ENCODE measurements at regions not wholly inside any gene's neighbourhood (a gene's known extent, or its start where the extent isn't known, plus 50 kb on each side); places are given as distances from the start of the nearest gene placed in this dataset.
"Not testable (repeated sequence)": the region's sequence is repeated elsewhere in the genome, so short reads cannot be mapped to it uniquely, and the experiment has no call there.

GRCh38 chr5:9841516-9842170 is 211.5 kb upstream of the TAS2R1 start:
- no peak for DNase-seq

DNA sequence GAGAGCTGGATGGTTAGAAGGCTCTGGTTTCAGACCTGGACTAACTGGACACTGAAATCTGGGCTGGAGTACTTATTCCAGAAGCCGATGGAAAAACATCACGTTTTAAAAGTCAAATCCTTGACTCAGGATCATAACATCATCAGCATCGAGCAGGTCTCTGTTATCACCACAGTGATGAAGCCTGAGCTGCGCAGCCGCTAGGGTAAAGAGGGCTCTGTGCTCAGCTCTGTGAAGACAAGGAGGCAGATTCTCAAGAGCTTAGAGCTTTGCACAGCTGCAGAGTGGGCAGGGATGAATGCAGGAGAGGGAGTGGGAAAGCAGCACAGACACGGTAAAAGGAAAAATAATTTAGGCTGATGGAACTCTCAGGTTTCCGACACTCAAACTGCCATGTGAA is 208.8 kb upstream of the TAS2R1 start:
- no peak for DNase-seq

DNA sequence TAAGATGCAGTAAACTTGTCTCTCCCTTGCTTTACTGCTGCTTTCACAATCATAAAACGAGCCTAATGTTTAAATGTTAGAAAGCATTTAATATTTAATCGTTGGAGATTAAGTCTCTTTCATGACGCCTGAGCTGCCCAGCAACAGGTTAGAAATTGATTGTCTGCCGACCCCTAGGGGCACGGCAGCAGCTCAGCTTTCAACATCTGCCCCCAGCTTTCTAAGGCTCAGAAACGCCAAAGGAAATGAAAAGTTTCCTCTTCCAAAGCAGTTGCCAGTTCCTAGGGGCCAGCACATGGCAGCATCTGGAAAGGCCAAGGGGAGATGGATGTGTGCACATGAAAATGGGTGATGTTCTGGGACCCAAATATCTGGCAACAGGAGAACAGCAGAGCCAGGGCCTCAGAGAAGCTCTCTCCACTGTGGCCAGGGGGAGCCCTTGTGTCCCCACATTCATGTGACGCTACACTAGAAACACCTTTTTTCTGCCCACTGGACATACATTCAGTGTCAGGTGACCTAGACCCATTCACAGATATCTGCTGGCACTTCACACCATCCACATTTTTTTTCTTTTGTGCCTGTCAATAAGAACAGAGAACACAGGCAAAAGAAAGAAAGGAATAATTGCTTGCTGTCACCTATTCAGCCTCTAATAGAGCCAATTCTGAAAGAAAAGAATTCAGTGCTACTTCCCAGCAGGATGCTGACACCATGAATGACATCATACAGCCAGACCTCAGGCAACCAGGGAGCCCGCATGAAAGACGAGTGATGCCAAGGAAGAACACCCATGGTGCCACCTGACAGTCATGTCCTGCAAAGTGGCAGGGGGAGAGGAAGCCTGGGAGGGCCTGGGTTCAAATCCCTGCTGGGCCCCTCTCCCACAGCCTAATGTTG is 205.0 kb upstream of the TAS2R1 start:
- DNase-seq: peak; percentile 11

GRCh38 chr5:9833871-9834270 is 203.7 kb upstream of the TAS2R1 start:
- DNase-seq: no peak

GRCh38 chr5:9832921-9833320 is 202.8 kb upstream of the TAS2R1 start:
- no peak for DNase-seq

GRCh38 chr5:9831823-9832222 is 201.7 kb upstream of the TAS2R1 start:
- no peak for DNase-seq

DNA sequence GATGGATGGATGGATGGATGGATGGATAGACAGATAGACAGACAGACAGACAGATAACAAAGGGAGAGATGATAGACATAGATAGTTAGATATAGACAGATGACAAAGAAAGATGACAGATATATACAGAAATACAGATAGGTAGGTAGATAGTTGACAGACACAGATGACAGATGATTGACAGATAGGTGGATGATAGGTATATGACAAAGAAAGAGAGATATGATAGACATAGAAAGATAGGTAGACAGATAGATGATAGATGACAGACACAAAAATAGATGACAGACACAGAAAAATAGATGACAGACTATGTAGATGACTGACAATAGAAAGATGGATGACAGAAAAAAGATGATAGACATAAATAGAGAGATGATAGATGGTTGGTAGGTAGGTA is 200.0 kb upstream of the TAS2R1 start:
- no peak for DNase-seq

DNA sequence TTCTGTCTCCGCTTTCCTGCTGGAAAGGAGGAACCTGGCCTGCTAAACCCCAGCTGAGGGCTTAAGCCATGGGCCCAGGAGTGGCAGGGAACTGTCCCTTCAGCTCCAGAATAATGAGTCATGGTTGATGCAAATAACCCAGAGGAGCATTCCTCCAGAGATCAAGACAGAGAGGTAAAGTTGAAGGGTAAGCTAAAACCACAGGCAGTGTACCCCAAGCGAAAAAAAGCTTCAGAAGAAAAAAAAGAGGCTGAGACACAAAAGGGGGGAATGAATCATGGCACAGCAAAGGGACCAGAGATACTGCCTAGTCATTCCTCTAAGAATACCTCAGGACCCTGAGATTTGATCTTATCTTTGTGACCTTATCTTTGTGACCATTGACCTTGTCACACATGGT is 199.5 kb upstream of the TAS2R1 start:
- peak; percentile 50 for DNase-seq

DNA sequence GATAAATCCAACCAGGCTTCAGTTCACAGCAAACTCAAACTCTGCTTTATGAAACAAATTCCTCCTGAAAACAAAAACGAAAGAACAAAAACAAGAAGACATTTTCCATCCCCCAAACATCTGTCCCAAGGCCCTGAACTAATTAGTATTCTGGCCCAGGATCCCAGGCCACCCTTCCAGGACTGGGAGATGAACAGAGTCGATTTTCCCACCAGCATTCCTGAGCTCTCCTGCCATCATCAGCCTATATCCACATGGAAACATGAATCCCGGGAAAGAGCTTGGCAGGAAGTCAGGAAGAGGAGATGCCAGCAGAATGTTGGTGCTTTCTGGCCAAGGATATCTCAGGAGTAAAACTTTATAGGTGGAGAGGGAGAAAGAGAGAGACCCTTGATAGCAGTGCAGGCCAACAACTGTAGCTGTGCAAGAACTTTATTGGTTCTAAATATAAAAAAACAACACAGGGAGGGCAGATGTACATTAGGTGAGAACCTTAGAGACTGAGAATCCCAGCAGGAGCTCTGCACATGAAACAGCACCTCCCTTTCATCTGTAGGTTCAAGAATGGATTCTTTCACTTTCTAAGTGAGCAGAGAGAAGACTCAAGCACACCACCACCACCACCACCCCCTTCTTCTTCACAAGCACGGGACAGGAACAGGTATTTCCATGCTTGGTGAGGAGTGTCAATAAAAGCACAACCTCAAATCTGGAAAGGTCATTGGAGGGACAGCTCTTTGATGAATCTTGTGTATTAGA is 190.7 kb upstream of the TAS2R1 start:
- peak; percentile 29 for DNase-seq

DNA sequence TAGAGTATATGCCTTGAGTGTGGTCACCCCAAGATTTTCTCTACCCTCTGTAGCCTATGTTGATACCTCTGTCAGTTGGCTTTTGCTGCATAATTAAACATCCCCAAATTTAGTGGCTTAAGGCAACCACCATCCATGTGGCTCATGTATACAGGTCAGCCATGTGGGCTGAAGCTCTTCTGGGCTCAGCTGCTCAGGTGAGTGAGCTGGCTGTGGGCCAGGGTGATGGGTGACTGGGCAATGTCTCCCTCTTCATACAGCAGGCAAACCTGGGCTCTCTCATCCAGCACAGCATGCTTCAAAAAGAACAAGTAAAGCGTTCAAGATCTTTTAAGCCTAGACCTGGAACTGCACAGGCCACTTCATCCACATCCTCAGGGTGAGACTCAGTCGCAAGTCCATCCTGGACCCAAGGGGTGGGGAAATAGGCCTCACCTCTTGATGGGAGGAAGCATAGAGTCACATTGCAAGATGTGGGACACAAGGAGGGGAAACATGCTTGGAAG is 188.2 kb upstream of the TAS2R1 start:
- no peak for DNase-seq

DNA sequence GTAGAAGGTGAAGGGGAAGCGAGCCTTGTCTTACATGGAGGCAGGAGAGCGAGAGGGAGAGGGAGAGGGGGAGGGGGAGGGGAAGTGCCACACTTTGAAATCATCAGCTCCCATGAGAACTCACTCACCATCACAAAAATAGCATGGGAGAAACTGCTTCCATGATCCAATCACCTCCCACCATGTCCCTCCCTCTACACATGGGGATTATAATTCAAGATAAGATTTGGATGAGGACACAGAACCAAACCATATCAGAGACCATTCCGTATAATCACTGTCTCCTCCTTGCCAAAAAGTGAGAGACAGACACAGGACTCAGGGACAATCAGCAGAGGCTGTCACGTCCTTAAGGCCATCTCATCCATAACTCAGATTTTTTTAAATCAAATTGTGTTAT is 187.7 kb upstream of the TAS2R1 start:
- DNase-seq: no peak

DNA sequence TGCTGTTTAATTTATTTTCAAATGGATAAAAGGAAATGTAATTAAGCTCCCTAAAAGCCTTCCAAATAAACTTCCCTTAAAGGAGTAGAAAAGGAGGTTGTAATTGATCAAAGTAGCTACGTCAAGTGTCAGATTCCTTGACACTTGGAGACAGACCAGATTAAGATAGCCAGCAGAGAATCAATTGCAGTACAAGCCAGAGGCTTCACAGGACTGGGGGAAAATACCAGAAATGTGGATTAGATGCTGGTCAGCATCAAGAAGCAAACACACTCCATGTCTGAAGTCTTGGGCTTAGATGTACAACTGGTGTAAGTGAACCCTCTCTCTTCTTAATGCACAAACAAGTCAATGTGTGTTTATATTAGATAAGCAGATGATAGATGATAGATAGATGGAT is 184.9 kb upstream of the TAS2R1 start:
- DNase-seq: no peak

GRCh38 chr5:9813305-9813704 is 183.2 kb upstream of the TAS2R1 start:
- no peak for DNase-seq

DNA sequence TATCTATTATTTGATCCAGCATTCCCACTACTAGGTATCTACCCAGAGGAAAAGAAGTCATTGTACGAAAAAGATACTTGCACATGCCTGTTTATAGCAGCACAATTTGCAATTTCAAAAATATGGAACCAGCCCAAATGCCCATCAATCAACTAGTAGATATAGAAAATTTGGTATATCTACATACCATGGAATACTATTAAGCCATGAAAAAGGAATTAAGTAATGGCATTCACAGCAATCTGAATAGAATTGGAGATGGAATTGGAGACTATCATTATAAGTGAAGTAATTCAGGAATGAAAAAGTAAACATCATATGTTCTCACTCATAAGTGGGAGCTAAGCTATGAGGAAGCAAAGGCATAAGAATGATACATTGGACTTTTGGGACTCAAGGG is 177.2 kb upstream of the TAS2R1 start:
- DNase-seq: not testable (repeated sequence)

- DNase-seq: no peak
Measured at GRCh38 chr5:9801908-9802307, 171.8 kb upstream of the TAS2R1 start.

GRCh38 chr5:9799606-9800005 is 169.5 kb upstream of the TAS2R1 start:
- DNase-seq: no peak

GRCh38 chr5:9790276-9790675 is 160.1 kb upstream of the TAS2R1 start:
- DNase-seq: no peak

- DNase-seq: no peak
Measured at GRCh38 chr5:9789777-9790176, 159.6 kb upstream of the TAS2R1 start.

DNA sequence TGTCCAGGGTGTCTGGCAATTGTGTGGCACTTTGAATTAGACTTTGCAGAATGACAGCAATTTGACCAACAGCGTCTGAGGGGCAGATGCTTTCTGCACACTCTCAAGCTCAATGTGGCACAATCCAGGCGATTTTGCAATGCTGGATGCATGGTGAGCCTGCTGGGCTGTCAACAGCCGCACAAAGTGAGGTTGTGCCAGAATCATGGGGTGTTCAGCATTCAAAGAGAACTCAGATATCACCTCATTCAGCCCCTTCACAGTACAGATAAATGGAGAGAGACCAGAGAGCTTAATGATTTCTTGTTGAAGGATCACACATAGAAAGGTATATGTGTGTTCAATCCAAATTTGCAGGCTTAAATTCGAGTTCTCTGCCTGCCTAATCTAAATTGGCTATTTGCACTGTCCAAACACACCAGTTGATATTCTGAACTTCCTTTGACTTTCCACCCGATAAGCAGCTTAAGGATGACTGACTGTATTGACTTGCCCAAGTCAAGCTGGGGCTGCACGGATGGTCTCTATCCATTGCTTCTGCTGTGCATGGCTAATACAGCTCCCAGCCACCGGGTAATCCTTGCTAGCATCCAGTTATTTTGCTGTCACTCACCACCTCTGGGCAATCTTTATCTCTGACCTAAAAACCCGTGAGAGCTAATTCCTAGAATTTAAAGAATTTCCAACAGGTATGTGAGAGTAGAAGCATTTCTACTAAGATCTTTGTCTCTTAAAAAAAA is 157.9 kb upstream of the TAS2R1 start:
- DNase-seq: no peak

GRCh38 chr5:9786380-9787360 is 156.5 kb upstream of the TAS2R1 start:
- no peak for DNase-seq

- no peak for DNase-seq
Measured at GRCh38 chr5:9785751-9786150, 155.6 kb upstream of the TAS2R1 start.

GRCh38 chr5:9784231-9784630 is 154.1 kb upstream of the TAS2R1 start:
- DNase-seq: no peak
